K562 (cell line): ENCODE measurements at regions not wholly inside any gene's neighbourhood (a gene's known extent, or its start where the extent isn't known, plus 50 kb on each side); places are given as distances from the start of the nearest gene placed in this dataset.

Experiments used
- ATAC-seq: fragments of 200-7000 bp; cut with Tn5 transposase; 3 replicates; pipeline ENCODE4 v1.9.1; 2020; ENCODE audit warnings: moderate library complexity
- BruUV-seq: library from RNA; stranded (reverse); fragments of 400-500 nt; replicated peaks from 2 replicates; lab custom pipeline; 2021; lab: Mats Ljungman, UMichigan
- CTCF ChIA-PET: fragments of 300-600 bp; formaldehyde crosslinking; extraction: SDS; loops from one replicate; lab custom pipeline; 2021; ENCODE audit warnings: low intra/inter-chr PET ratio; lab: Yijun Ruan, JAX
- POLR2A ChIA-PET: fragments of 300-600, 350-650 bp; sonication (Branson Sonifier 250); formaldehyde crosslinking; extraction: SDS; loops from one replicate; lab custom pipeline; 2021; ENCODE audit warnings: antibody characterized with exemption, inconsistent platforms; lab: Yijun Ruan, JAX
- DNase-seq, 4 experiments: peaks; one replicate each; pipeline versions ENCODE4 v3.0.0 to v3.0.0-alpha.2; 2011 to 2018; ENCODE audit warnings: low spot score in 3 of 4, mixed read lengths in 3 of 4; ENCODE audit errors: extremely low read depth in 1 of 4
- FAIRE-seq: peaks from 2 replicates; lab custom pipeline; 2011; peaks lifted over from hg19 to GRCh38; lab: Jason Lieb, UNC
- H2AFZ ChIP-seq: 2 replicates; pipeline ENCODE4 v1.6.0; 2011; ENCODE audit warnings: low read depth, low read length, control low read depth, inconsistent platforms
- H3K27ac ChIP-seq: fragments of 200-600 bp; 3 replicates; pipeline ENCODE4 v1.8.0; 2011; ENCODE audit warnings: low read depth, mild to moderate bottlenecking, control low read depth, inconsistent platforms, low read length, moderate library complexity, mixed read lengths; ENCODE audit errors: extremely low read depth
- H3K27me3 ChIP-seq, 2 experiments: fragments of 300-600 bp in 1 of 2; 2 replicates in 1 of 2; 3 replicates in 1 of 2; pipeline versions ENCODE4 v1.6.0 to v1.8.0; 2011; ENCODE audit warnings: inconsistent platforms in 2 of 2, low read length in 2 of 2, mild to moderate bottlenecking in 1 of 2, mixed read lengths in 1 of 2, moderate library complexity in 1 of 2; ENCODE audit not compliant: control insufficient read depth in 2 of 2, insufficient read depth in 2 of 2
- H3K36me3 ChIP-seq: fragments of 300-600 bp; 3 replicates; pipeline ENCODE4 v1.8.0; 2011; ENCODE audit warnings: mild to moderate bottlenecking, low read length, inconsistent platforms; ENCODE audit not compliant: control insufficient read depth, insufficient read depth
- H3K4me1 ChIP-seq, 2 experiments: fragments of 200-600 bp in 1 of 2; replicated peaks in 1 of 2; 2 replicates in 1 of 2; 3 replicates in 1 of 2; pipeline versions ENCODE4 v1.5.1 to v1.8.0; 2011; ENCODE audit warnings: inconsistent platforms in 2 of 2, low read length in 2 of 2, mild to moderate bottlenecking in 1 of 2, mixed read lengths in 1 of 2, moderate library complexity in 1 of 2; ENCODE audit not compliant: control insufficient read depth in 2 of 2, insufficient read depth in 2 of 2
- H3K4me2 ChIP-seq: 2 replicates; pipeline ENCODE4 v1.6.1; 2011; ENCODE audit warnings: low read length, control low read depth, inconsistent platforms, mixed read lengths; ENCODE audit not compliant: insufficient read depth
- H3K4me3 ChIP-seq: fragments of 200-600 bp; sonication (generic), shearing (Covaris generic); 2 replicates; pipeline ENCODE4 v1.5.1; 2016; ENCODE audit warnings: control low read depth, inconsistent platforms
- H3K79me2 ChIP-seq: fragments of 200-600 bp; 3 replicates; pipeline ENCODE4 v1.8.0; 2011; ENCODE audit warnings: low read length, inconsistent platforms; ENCODE audit not compliant: control insufficient read depth, insufficient read depth
- H3K9ac ChIP-seq, 2 experiments: 2 replicates each; pipeline versions ENCODE4 v1.6.0 to v1.6.1; 2011; ENCODE audit warnings: low read depth in 2 of 2, low read length in 2 of 2, control low read depth in 1 of 2, inconsistent platforms in 1 of 2, mild to moderate bottlenecking in 1 of 2, mixed read lengths in 1 of 2; ENCODE audit not compliant: insufficient read depth in 1 of 2
- H3K9me1 ChIP-seq: one replicate; pipeline ENCODE4 v1.6.0; 2011; ENCODE audit warnings: inconsistent platforms, mild to moderate bottlenecking, low read length, moderate library complexity; ENCODE audit not compliant: control insufficient read depth, insufficient read depth
- H3K9me3 ChIP-seq: replicated peaks from 2 replicates; pipeline ENCODE4 v1.5.1; 2011; ENCODE audit warnings: low read depth, low read length, inconsistent platforms; ENCODE audit not compliant: control insufficient read depth, insufficient read depth
- H4K20me1 ChIP-seq: replicated peaks from 2 replicates; pipeline ENCODE4 v1.6.1; 2011; ENCODE audit warnings: low read length, inconsistent platforms, mixed read lengths; ENCODE audit not compliant: control insufficient read depth, insufficient read depth
- CBX5 ChIP-seq: IDR thresholded peaks from 2 replicates; pipeline ENCODE4 v1.6.1; 2014; ENCODE audit warnings: low read depth, borderline replicate concordance
- KAT8 ChIP-seq: fragments of 450-650 bp; IDR thresholded peaks from 2 replicates; pipeline ENCODE4 v1.6.1; 2016; ENCODE audit warnings: low read depth, mild to moderate bottlenecking
- KLF10 ChIP-seq: fragments of 250-450 bp; sonication (Bioruptor Pico); IDR thresholded peaks from 2 replicates; pipeline ENCODE4 v1.6.1; 2021; ENCODE audit warnings: matching md5 sums
- MEF2A ChIP-seq: IDR thresholded peaks from 2 replicates; pipeline ENCODE4 v1.6.1; 2011; ENCODE audit warnings: low read depth, mild to moderate bottlenecking, low read length, moderate library complexity; ENCODE audit not compliant: control insufficient read depth
- NCOR1 ChIP-seq: fragments of 450-650 bp; IDR thresholded peaks from 2 replicates; pipeline ENCODE4 v1.6.1; 2016; ENCODE audit warnings: mild to moderate bottlenecking, moderate library complexity
- SRSF3 ChIP-seq: fragments of 200-400 bp; formaldehyde crosslinking; IDR thresholded peaks from 2 replicates; pipeline ENCODE4 v1.6.1; 2016; ENCODE audit warnings: mild to moderate bottlenecking, low read length, moderate library complexity; ENCODE audit not compliant: insufficient read depth
- TBP ChIP-seq: optimal IDR thresholded peaks from 2 replicates; pipeline ENCODE3; 2011; ENCODE audit warnings: low read depth, low read length, improper control_type of control experiment
- ZNF165 ChIP-seq: fragments of 250-450 bp; sonication (Bioruptor Pico); IDR thresholded peaks from 2 replicates; pipeline ENCODE4 v1.4.0; 2020; ENCODE audit warnings: borderline replicate concordance
- ZNF274 ChIP-seq: IDR thresholded peaks from 2 replicates; pipeline ENCODE4 v1.6.1; 2011; ENCODE audit warnings: low read depth, mild to moderate bottlenecking, low read length, moderate library complexity, borderline replicate concordance
- ZNF347 ChIP-seq: fragments of 450-650 bp; formaldehyde crosslinking; IDR thresholded peaks from 2 replicates; pipeline ENCODE4 v1.4.0; 2020; ENCODE audit warnings: low read depth, mild to moderate bottlenecking, moderate library complexity
- ZNF354B ChIP-seq: fragments of 250-450 bp; sonication (Bioruptor Pico); IDR thresholded peaks from 2 replicates; pipeline ENCODE4 v1.4.0; 2020
- ZNF668 ChIP-seq: fragments of 250-450 bp; sonication (Bioruptor Pico); IDR thresholded peaks from 2 replicates; pipeline ENCODE4 v1.8.0; 2022; ENCODE audit warnings: mild to moderate bottlenecking, inconsistent platforms
- WGBS: fragments of 100-300 bp; shearing (Covaris generic); methylation state at CpG from one replicate; pipeline ENCODE4 v1.1.6; 2016; ENCODE audit warnings: low coverage, mixed read lengths; ENCODE audit not compliant: insufficient coverage; ENCODE audit errors: missing lambda C conversion rate; 5-methylcytosine and 5-hydroxymethylcytosine counted together
- in situ Hi-C: fragments of 300-500 bp; cut with MboI; formaldehyde crosslinking; loops from 4 replicates; pipeline ENCODE4 v1.15.0; 2018; ENCODE audit warnings: inconsistent platforms, mixed read lengths
- intact Hi-C: fragments of 100-400 bp; cut with micrococcal nuclease; formaldehyde crosslinking; loops from 2 replicates; pipeline ENCODE4 v1.14.2; 2022
- TF ChIP-seq, protein P1 (sequence below): fragments of 450-650 bp; IDR thresholded peaks from 2 replicates; pipeline ENCODE4 v1.6.1; 2017; ENCODE audit warnings: antibody characterized with exemption, mild to moderate bottlenecking

DNA sequence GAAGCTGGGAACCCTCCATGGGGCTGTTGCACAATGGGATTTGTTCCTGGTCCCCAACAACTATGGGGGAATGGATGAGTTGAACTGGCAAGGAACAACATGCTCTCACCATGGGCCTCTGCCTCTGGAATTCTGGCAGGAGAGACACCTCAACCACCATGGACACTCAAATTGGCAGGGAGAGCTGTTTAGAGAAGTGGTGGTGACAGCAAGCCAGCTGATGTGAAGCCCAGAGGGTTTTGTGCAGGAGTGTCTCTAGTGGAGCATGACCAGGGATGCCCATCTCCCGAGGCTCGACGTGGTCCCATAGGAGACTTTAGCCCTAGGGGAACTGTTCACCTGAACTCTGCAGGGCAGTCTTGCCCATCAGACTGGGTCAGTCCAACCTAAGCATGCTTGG is 345.2 kb upstream of the CCDC196 start:
- CTCF ChIA-PET, result no interaction called here
- in situ Hi-C loops, result no loop called here
- no TSS peak for BruUV-seq

More for the DNA sequence above, 345.2 kb upstream of the CCDC196 start:
- H2AFZ ChIP-seq, result no peak overlapping the region
- no peak overlapping the region for H3K9ac ChIP-seq
- no peak overlapping the region for H3K4me2 ChIP-seq
- intact Hi-C loops, result no loop called here
- H3K4me1 ChIP-seq, result no peaks in the 10 kb centered on the region
- POLR2A ChIA-PET, result no interaction called here
- H3K27ac ChIP-seq, result no peak overlapping the region
- no peaks in the 10 kb centered on the region for H3K79me2 ChIP-seq
- no peaks in the 10 kb centered on the region for H4K20me1 ChIP-seq
- DNase-seq (no peak), ATAC-seq (no peak), FAIRE-seq (no peak)
- no peaks in the 10 kb centered on the region for H3K36me3 ChIP-seq
- TF ChIP-seq TBP (no peak), KLF10 (CRISPR knock-in tag) (no peak), ZNF668 (CRISPR knock-in tag) (no peak), CBX5 (no peak), MEF2A (no peak), ZNF165 (CRISPR knock-in tag) (no peak), SRSF3 (no peak), NCOR1 (no peak), ZNF347 (CRISPR knock-in tag) (no peak), KAT8 (no peak), ZNF274 (no peak), ZNF354B (no peak)
- TF ChIP-seq, protein P1, sequence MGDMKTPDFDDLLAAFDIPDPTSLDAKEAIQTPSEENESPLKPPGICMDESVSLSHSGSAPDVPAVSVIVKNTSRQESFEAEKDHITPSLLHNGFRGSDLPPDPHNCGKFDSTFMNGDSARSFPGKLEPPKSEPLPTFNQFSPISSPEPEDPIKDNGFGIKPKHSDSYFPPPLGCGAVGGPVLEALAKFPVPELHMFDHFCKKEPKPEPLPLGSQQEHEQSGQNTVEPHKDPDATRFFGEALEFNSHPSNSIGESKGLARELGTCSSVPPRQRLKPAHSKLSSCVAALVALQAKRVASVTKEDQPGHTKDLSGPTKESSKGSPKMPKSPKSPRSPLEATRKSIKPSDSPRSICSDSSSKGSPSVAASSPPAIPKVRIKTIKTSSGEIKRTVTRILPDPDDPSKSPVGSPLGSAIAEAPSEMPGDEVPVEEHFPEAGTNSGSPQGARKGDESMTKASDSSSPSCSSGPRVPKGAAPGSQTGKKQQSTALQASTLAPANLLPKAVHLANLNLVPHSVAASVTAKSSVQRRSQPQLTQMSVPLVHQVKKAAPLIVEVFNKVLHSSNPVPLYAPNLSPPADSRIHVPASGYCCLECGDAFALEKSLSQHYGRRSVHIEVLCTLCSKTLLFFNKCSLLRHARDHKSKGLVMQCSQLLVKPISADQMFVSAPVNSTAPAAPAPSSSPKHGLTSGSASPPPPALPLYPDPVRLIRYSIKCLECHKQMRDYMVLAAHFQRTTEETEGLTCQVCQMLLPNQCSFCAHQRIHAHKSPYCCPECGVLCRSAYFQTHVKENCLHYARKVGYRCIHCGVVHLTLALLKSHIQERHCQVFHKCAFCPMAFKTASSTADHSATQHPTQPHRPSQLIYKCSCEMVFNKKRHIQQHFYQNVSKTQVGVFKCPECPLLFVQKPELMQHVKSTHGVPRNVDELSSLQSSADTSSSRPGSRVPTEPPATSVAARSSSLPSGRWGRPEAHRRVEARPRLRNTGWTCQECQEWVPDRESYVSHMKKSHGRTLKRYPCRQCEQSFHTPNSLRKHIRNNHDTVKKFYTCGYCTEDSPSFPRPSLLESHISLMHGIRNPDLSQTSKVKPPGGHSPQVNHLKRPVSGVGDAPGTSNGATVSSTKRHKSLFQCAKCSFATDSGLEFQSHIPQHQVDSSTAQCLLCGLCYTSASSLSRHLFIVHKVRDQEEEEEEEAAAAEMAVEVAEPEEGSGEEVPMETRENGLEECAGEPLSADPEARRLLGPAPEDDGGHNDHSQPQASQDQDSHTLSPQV, result no peak
- H3K9me1 ChIP-seq, result no peaks in the 10 kb centered on the region
- no peaks in the 10 kb centered on the region for H3K27me3 ChIP-seq
- H3K9me3 ChIP-seq, result no peaks in the 10 kb centered on the region
- WGBS, result 0% methylated on average over 3 of the region's 3 CpGs
- H3K4me3 ChIP-seq, result no peak overlapping the region
